GM19397 (cell line): ENCODE measurements at regions not wholly inside any gene's neighbourhood (a gene's known extent, or its start where the extent isn't known, plus 50 kb on each side); places are given as distances from the start of the nearest gene placed in this dataset.

Experiments used
- ATAC-seq: cut with Tn5 transposase; IDR thresholded peaks from one replicate; pipeline ENCODE4 v1.9.1; 2021; ENCODE audit warnings: mild to moderate bottlenecking, moderate library complexity; ENCODE audit not compliant: unreplicated experiment

DNA sequence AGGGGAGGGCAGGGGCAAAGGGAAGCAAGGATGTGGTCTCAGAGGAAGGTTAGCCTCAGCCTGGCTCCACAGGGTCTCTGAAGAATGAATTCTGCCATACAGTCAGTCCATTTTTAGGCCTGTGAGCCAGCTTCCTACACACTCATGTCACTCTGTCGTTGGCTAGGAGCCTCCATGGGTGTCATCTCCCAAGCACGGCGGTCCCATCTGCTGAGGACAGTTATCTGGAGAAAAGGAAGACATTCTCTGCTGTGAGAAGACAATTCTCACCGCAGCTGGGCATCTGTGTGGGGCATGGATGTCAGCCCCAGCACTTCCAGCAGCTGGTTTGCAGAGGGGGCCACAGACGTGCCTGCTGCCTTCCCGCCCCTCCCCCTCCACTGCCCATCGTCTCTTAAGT, 167.6 kb downstream of the LINC00237 start:
- ATAC-seq: no peak

DNA sequence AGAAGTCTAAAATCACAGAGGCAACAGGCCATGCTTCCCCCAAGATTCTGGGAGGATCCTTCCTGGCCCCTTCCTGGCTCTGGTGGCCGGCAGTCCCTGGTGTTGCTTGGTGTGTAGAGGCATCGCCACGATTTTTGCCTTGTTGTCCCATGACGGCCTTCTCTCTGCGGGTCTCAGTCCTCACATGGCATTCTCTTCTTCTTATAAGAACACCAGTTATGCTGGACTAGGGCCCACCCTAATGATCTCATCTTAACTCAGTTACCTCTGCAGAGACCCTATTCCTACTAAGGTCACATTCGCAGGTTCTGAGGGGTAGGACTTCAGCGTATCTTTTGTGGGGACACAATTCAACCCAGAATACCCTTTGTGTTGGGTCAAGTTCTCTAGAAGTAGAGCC, 168.0 kb downstream of the LINC00237 start:
- ATAC-seq: no peak

DNA sequence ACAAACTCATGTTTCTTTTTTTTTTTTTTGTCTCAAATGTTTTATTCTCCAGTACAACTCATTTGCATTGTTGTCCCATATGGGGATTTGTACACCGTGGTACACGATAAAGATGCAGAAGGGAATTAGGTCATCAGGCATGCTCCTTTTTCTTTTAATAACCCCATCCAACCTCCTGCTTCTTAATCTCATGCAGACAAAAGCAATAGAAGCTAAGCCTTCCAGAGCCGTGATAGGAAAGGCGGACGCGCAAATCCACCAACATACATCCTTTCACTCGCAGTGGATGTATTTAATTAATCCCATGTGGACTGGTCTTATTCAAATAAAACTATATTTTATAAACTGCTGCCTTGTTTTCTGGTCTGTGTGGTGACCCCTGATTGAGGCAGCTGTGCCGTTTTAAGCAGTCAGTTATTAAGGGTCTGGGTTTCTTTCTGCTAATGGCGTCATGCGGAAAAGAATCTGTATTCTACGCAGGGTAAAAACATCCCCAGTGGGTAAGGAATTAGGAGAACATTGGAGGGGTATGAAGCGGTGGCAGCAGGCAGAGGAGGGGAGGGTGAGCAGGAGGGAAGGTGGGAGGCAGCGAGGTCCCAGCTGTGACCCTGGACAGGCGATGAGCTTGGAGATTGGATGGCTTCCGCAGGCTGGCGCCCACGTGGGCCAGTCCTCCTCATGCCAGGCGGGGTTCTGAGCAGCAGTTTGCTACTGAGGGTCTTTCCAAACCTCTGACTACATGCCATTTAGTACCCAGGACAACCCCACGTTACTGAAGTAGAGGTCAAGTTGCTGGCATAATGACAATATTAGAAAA, 172.8 kb downstream of the LINC00237 start:
- no peak for ATAC-seq

DNA sequence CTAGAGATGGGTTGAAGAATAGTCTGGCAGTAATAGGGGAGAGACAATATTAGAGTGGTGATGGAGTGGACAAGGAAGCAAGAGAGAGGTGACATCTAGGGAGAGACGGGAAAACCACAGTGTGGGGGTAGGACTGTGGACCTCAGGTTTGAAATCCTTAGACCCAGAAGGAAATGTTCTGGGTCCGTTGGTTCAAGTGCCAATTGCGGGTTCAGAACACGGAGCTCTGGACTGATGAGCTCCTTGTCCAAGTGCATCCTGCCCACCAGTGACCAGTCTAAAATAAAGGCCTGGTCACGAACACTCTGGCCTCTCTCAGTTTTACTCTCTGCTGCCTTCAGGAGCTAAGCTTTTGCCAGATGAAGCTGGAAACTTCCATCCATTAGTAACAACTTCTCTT, 174.0 kb downstream of the LINC00237 start:
- ATAC-seq: no peak

DNA sequence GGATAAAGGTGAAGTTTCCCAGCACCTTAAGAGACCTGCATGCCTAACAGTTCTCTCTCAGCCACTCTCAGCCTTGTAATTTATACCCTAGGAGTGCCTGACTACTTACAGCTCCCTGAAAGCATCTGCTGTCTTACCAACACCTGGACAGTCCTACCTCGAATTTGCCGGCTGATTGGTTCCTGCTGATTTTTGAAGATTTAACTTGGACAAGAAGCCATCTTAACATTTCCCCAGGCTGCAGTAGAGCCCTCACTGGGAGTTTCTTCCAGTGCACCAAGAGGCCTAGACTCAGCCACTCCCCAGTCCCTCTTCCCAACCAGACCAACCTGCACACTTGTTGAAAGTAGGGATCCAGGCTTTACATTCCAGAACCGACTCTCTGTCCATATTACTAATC, 174.5 kb downstream of the LINC00237 start:
- no peak for ATAC-seq

DNA sequence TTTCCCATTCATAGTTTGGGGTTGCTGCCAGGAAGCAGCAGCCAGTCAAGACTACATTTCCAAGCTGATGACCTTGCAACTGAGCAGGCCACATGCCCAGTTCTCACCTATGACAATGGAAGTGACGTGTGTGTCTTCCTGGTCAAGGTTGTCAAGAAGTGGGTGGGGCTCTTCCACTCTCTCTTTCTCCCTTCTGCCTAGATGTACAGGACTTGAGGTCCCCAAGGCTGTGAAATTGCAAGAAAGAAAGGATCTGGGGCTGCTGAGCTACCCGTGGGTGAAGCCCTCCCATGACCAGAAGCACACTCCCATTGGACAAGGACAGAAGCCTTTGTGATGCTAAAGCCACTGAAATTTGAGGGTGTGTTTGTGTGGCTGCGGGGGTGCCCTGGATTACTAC, 175.1 kb downstream of the LINC00237 start:
- no peak for ATAC-seq

DNA sequence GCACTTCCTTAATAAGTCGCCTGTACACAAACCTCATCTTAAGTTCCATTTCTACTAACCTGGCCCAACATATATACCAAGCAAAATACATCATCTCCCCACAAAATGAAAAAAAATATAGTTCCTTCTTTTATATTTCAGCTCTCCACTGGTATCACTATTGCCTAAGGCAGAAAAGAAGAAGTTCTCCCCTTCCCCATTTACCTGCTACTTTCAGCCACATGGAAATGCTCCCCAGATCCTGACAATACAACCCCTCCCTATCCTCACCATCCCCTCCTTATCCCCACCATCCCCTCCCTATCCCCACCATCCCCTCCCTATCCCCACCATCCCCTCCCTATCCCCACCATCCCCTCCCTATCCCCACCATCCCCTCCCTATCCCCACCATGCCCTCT, 175.7 kb downstream of the LINC00237 start:
- ATAC-seq: no peak

DNA sequence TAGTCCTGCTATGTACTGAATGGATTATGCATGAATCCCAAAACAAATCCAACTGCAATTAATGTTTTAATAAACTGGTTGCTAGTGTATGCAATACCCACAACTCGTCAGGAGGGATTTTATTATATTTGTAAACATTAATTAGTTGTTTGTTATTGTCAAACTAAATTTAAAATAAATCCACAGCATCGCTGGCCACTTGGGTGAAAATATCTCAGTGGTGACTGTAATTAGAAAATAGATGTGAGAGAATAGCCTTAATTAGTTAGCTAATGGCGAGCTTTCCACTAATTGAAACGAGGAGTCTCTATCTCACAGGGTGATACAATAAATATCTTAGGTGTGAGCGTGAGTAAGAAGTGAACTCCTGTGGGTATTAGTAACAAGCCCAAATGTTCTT, 176.8 kb downstream of the LINC00237 start:
- ATAC-seq: no peak

DNA sequence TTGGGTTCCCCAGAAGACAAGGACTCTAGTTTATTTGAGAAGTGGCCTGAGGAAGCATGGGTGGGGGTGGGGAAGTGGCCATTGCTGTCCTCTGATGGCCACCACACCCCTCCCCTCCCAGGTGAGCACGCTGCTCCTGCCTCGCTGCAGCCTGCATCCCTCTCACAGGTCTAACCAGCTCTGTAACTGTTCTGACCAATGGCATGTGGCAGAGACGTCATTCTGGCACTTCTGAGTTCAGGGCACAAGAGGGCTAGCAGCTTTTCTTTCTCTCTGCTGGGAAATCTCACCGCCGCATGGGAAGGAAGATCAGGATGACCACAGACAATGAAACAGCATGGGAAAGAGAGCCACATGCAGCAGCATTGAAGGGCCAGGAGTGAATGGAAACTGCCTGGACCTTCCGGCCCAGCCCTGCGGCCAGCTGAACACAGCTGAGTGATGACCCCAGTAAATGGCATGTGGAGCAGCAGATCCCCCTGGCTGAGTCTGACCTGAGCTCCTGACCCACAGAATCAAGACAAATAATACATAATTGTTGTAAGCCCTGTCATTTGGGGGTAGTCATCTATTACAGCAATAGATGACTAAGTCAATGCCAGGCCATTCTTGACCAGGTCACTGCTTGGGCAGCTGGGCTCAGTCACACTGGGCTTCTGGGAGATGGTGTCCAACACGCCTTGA, 179.8 kb downstream of the LINC00237 start:
- ATAC-seq: no peak

DNA sequence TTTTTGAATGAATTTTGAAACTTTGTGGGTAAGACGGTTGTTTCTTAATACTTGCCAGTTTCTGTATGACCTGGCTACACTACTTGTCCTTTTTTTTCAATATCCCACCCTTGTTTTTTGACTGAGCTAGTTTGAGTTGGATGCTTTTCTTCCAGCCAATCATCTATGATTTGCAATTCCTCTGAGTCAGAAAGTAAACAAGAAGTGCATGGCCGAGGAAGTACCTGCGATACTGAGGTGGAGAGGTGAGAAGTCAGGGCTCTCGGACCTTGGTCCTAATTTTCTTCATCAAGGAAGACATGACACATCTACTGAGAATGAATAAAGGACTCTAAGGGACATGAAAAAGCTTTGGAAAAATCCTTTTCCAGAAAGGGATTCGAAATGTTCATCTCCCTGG, 185.7 kb downstream of the LINC00237 start:
- ATAC-seq: no peak

DNA sequence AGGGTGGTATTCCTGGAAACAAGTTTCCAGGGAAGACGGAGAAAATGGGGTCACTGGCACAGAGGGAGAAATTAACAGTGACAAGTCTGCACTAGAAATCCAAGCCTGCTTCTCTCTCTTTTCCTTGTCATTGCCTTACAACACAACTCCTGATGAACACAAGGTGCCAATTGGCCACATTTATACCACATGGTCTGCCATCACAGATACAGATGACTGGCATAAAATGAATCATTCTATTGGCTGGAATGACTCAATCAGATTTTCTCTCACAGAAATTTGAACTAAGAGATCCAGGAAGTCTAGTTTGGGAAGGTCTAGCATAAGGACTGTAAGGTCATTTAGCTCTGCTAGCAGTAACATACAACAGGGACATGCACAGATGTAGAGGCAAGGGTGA, 190.3 kb downstream of the LINC00237 start:
- ATAC-seq: no peak

DNA sequence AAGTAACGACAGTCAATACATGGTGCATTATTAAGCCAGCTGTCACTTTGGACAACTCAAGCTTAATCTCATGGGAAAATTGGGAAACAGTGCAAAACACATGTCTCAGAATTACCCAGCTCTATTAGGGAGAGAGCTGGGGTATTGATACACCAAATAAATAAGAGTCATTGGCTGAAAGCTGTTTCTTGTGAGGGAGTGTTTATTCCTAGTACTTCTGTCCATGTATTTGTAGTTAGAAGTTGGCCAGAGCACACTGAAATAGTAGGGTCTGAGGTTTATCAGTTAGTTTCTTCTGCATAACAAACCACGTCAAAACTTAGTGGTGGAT, 192.0 kb upstream of the RALGAPA2 start:
- no peak for ATAC-seq

DNA sequence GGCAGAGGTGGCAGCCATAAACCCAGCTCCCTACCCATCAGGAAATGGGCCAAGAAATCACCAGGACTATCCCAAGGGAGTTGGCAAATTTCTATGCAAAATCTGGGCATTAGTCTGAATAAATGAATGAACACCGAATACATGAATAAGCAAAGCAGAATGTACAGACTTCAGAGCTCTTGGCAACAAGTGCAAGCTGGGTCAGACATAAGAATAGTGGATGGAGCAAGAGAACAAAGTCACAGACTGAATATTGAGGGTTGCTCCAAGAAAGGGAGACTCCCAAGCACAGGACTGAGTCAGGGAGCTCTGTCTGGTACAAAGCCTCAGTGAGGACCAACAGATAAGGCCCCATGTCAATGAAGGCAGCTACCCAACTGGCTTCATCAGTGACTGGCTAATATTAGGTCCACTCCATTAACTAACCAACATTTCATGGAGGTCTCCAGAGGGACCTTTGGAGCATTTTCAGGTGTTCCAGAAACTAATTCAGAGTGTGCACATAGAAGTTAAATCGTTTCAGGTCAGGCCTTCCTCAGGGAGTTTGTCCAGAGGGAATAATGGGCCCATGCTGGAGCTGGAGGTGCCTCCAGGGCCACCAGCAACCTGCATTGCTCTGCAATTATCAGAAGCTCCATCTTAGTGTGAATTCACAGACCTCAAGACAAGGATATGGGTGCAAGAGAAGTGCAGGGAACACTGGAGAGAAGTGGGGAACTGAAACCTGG, 191.5 kb upstream of the RALGAPA2 start:
- ATAC-seq: no peak

DNA sequence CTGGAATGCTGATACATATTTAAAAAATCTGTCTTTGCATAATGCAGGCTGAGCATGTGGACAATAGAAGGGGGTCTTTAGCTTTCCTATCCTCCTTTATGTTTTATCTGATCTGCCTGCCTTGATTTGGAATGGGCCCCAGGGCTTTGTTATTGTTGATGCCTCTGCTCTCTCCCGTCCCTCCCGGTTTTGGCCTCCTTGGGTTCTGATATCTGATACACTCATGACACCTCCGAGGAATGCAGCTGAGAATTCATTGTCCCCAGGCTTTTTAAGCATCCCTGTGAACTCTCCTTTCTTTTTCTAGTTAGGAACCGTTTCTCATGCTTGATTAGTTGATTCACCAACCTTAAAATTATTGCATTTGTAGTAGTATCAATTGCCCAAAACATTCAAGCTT, 185.5 kb upstream of the RALGAPA2 start:
- ATAC-seq: no peak

DNA sequence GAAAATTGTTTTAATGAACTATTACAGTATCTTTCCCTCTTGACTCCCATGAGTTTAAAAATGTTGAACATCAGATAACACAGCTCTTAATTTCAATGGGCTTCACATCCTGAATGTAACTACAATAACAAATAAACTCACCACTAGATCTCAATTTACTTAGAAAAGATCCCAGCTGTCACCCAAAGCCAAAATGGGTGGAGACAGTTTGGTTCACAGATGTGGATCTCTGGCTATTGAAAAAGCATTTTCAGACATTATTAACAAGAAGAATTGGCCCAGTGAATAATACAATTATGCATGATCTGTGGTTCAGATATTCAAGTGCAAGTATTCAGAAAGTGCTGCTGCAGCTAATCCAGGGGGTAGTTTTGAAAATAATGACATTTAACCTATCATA, 184.7 kb upstream of the RALGAPA2 start:
- ATAC-seq: no peak

DNA sequence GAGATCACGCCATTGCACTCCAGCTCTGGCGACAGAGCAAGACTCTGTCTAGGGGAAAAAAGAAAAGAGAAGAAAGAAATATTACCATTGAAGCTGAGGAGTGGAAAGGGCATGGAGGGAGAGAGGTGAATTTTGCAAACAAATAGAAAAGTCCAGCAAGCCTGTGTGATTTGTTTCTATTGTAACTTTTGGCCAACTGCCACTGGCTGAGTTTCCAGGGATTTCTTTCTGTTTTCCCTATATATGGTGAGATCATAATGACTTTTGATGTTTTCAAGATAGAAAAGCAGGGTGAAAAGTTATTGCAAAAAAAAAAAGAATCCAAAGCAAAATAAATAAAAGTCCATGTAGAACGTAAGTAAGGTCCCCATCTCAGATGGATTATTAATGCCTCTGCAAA, 184.2 kb upstream of the RALGAPA2 start:
- no peak for ATAC-seq

DNA sequence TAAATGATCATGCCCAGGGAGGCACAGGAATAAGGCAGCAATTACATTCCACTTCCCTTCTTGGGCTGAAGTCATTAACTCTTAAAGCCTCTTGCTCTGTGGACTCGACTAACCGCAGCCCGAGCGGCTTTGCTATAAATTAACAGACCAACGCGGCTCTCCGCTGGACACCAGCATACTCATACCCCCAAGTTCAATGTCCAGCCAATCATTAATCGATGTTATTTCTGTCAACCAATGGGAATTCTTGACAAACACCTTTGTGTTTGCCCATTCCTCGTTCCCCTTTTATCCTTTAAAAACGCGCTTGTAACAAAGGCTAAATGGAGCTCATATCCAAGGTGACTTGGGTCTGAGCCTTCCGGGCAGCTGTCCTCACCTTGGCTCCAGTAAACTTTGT, 183.1 kb upstream of the RALGAPA2 start:
- no peak for ATAC-seq

DNA sequence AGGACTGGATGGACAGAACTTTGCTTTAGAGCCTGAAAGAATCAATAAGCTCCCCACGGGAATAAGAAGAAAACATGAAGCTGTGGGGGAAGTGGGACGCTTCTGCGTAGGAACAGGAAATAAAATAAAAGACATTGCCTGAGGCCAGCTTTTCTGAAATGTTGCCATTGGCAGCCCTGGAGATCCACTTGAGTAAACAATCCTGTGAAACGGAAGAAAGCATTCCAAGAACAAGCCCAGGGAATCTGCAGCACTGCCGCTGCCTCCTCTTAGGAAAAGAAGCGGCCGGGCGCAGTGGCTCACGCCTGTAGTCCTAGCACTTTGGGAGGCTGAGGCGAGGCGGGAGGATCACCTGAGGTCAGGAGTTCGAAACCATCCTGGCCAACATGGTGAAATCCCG, 182.3 kb upstream of the RALGAPA2 start:
- no peak for ATAC-seq

DNA sequence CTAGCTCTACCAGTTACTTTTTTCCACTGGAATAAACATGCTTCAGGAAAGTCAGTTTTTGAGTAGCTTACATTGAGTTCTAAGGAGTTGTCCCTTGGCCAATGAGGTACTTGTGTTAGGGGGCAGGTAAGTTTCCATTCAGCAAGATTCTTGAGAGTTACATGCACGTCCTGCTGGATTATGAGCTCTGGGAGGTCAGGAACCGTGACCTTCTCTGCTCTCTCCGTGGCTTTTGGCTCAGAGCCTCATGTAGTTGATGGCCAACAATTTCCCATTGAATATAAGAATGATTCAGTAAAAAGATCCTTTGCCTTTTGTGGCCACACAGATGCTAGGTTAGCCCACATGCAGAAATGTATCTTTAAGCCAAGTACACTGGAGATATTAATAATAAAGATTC, 181.8 kb upstream of the RALGAPA2 start:
- ATAC-seq: no peak

DNA sequence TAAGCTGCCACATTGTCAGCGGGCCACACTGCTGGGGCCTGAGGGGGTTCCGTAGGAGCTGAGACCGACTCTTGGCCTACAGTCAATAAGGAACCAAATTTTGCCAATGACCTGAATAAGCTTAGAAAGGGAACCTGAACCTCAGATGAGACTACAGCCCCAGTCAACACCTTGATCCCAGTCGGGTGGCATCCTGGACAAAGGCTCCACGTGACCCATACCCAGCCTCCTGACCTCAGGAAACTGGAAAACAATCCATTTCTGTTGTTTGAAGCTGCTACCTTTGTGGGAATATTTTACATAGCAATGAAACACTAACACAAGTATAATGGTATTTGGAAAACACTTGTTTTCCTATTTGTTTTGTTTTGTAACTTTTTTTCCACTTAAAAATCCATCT, 179.9 kb upstream of the RALGAPA2 start:
- ATAC-seq: no peak

DNA sequence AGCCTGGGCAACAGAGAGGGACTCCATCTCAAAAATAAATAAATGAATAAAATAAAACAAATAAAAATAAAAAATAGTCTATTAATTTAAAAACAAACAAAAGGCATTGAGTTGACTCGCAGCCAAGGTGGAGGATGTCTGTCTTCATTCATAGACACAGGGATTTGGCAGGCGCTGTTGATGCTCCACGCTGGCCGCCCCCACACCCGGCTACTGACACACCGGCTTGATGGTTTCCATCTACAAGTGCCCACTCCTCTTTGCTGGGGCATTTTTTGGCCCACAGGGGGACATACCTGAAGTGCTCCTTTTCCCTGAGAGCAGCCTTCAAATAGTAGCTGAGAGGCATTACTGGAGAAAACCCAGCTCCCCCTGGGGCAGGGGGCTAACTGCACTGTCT, 178.3 kb upstream of the RALGAPA2 start:
- no peak for ATAC-seq

DNA sequence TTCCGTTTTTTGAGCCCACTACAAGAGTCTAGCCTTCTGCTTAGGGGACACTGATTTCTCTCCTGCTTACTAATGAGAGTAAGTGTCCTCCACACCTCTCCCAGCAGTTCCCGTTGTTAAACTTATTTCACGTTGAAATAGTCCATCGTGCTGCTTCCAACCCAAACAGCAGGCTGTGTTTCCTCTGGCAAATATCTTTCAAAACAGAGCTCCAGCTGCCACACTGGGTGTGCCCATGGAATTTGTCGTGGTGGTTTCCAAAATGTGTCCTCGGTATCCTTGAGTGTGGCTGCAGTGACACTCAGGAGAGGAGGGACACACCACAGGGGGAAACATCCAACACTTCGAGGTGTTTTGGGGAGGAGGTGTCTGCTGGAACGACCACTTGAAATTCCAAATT, 176.5 kb upstream of the RALGAPA2 start:
- no peak for ATAC-seq
